C1 segment of cervical spinal cord (tissue), 14 donors: ENCODE measurements at regions not wholly inside any gene's neighbourhood (a gene's known extent, or its start where the extent isn't known, plus 50 kb on each side); places are given as distances from the start of the nearest gene placed in this dataset.

Experiments
- DNase-seq, 14 donors: peaks; one replicate each; lab custom pipeline; 2025; lab: John Stamatoyannopoulos, UW

DNA sequence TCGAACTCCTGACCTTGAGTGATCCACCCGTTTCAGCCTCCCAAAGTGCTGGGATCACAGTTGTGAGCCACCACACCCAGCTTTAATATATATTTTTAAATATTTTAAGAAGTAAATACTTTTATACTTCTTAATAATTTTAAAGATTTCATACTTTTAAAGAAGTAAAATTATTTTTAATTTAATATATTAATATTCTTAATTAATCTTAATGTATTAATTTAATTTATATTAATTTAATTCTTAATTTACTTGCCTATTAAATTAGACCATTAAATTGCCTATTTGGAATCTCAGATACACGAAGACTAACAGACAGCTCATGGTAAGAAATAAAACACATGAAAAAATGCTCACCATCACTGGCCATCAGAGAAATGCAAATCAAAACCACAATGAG is 1087.4 kb downstream of the CDH18 start:
- DNase-seq = no peak

DNA sequence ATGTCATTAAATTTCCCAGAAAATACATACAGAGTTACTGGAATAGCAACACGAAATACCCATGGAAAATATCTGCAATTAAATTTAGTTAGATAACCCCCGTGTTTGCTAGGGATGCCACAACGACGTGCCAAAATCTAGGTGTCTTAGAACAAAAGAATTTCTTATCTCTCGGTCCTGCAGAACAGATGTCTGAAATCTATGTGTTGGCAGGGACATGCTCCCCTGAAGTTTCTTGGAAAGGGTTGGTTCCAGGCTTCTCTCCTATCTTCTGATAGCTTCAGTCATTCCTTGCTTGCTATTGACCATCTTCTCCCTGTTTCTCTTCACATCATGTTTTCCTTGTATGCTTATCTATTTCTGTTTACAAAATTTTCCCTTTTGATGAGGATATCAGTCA is 1067.0 kb downstream of the CDH18 start:
- DNase-seq = peak in 1 of 14 donors; percentile 77

DNA sequence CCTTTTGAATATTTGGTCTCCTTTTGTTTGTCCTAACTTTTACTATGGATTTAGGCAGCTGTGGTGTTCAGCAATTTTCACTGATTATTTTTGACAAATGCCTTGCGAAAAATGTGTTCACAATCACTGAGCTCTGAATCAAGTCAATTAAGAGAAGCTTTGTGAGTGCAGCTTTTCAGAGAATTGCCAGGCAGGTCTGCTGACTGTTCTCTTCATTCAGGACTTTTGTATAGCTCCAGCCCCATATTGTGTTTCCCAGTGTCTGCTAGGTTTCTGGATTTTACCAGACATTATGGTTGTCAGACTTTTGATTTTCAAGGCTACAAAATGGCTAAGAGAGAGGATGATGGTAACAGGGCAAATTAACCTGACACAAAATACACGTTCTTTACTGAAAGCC is 1055.9 kb downstream of the CDH18 start:
- DNase-seq = no peak

DNA sequence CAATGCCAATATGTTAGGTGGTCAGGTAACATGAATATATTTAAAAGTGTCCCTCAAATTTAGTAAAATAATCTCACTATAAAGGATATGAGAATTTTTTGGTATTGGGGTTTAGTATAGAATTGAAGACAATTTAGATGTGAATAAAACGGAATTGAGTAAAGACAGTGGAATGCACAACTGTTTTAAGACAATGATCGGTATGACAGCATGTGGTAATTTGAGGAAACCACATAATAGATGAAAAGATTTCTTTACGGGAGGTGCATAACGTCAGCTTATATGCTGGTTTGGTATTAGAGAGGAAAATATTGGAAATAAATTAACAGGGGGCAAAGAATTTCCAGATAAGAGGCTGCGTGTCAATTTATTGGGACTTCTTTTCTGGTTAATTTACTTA is 1043.2 kb downstream of the CDH18 start:
- DNase-seq = no peak

DNA sequence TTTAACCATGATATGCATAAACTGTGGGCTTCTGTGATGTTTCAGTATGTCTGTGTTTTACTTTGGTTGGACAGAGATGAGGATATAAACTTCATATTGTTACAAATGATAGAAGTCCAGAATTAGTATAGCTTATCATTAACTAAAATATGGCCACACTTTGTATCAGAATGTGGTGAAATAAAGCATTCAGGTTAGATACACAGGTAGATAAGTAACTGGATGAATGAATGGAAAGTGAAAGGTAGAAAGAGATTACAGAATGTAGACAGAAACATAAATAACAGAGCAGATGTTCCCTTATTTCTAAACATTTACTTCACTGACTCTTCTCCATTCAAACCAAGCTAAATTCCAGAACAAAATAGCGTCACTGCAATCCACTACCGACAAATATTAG is 1033.8 kb downstream of the CDH18 start:
- no peak for DNase-seq

DNA sequence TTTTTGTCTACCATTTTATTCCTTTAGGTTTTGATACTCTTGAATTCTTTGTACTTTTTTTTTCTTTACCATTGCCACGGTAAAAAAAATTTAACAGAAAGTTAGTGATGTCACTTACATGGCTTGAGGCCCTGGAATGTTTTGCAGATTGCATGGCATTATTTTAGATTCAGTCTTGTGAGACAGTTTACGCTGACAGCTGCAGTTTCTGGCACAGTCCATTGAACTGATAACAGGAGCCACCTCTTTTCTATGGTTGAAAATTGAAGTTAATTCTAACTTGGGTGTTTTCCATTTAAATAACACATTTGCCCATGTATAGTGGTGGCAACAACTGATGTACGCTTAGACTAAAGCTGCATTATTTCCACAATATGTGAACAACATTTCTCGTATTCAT is 1028.5 kb downstream of the CDH18 start:
- DNase-seq = peak in 1 of 14 donors; percentile 34

DNA sequence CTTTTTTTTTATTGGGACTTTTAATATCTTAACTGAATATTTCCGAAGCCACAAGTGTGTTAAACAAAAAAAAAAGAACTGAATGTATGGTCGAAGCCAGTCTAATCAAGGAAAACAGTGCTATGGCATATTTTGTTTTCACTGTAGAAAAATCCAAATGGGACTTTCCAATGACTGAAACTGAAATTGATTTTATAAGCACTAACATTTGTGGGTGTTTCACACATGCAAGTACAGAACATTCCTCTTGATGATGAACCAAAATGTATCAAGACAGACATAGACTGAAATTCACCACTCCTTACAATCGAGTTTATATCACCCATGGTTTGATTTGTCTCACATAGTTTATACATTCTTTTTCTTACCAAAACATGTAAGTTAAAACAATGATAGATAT is 1026.8 kb downstream of the CDH18 start:
- no peak for DNase-seq

DNA sequence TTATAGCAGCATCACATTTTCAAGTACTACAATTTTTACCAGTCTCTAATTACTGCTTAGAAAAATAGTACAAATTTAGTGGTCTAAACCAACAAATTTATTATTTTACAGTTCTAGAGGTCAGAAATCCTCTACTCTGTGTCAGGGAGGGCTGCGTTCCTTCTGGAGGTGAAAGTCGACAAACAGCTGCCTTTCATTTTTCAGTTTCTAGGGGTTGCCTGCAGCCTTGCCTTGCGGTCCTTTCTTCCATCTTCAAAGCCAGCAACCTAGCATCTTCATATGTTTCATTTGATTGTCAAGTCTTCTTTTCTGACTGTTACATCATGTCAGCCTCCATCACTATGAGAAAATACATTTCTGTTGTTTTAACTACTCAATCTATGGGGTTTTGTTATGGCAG is 1022.1 kb downstream of the CDH18 start:
- no peak for DNase-seq

DNA sequence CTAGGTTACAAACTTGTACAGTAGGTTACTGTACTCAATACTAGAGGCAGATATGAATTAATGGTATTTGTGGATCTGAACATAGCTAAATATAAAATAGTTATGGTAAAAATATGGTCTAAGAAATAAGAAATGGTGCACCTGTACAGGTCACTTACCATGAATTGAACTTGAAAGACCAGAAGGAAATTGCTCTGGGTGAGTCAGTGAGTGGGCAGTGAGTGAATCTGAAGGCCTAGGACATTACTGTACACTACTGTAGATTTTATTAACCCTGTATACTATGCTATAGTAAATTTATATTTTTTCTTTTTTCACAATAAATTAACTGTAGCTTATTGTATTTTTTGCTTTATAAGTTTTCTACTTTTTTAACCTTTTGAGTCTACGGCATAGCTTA is 1020.4 kb downstream of the CDH18 start:
- no peak for DNase-seq

DNA sequence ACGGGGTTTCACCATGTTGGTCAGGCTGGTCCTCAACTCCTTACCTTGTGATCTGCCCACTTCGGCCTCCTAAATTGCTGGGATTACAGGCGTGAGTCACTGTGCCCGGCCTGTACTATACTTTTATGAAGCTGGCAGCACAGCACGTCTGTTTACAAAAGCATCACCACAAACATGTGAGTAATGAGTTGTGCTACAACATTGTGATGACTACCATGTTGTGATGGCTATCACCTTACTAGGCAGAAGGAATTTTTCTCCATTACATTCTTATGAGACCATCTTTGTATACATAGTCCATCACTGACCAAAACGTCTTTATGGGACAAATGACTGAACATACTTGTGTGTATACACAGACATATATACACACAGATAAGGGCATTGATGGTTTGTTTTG is 1019.0 kb downstream of the CDH18 start:
- no peak for DNase-seq

DNA sequence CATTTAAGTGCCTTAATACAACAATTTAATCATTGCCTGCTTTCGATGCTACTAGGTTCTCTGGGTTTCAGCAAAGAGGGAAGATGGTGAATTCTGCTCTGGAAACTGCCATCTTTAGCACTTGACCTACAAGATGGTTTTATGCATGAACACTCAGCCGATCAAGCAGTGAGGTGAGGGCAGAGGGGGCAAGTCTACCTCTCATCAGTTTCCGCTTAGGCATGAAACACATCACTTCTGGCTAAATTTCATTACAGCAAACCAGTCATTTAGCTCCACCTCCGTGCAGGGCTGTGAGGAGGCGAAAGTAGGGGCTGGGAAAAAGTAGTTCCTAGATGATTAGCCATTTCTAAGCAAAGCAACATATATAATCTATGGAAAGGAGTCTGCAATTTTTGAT is 1018.0 kb downstream of the CDH18 start:
- no peak for DNase-seq

DNA sequence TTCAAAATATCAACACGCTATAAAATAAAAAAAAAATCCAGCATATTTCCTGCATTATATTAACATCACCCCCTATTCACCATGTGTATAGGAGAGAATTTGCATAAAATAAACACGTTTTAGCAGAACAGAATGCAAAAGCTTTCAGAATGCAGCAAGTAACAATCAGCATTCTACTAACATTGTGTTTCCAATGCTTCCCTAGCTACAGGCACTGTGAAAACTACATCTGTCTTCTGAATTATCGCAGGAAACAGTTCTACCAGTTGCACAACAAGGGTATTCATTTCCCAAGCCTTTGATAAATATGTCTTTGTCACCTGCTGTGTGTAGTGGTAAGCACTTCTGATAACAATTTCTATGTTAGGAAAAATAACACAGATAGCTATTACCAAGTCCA is 1015.8 kb downstream of the CDH18 start:
- no peak for DNase-seq

DNA sequence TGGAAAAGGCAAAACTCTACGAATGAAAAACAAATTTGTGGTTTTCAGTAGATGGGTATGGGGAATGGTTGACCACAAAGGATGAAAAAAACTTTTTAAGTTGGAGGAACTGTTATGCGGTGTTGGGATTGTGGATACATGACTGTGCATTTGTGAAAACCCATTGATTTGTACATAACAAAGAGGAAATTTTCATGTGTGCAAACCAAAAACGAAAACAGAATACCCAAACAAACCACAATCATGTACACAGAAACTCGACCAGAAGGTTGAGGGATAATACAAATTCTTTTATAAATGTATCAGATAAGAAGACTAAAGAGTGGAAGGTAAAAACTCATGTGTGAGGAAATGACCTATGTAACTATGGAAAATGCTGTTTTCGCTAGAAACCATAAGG is 1012.4 kb downstream of the CDH18 start:
- no peak for DNase-seq

DNA sequence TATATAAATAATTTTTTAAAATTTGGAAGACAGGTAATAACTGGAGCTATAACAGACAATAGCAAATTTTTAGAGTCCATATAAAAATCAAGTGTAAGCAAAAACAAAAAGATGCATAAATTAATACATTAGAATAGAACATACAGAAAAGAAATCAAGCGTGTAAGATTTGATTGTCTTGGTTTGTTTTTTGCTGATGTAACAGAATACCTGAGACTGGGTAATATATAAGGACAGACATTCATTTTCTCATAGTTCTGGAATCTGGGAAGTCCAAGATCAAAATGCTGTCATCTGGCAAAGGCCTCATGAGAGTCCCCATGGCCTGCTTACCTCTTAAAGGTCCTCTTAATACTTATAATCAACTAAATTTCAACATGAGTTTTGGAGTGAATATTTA is 1010.1 kb downstream of the CDH18 start:
- no peak for DNase-seq

DNA sequence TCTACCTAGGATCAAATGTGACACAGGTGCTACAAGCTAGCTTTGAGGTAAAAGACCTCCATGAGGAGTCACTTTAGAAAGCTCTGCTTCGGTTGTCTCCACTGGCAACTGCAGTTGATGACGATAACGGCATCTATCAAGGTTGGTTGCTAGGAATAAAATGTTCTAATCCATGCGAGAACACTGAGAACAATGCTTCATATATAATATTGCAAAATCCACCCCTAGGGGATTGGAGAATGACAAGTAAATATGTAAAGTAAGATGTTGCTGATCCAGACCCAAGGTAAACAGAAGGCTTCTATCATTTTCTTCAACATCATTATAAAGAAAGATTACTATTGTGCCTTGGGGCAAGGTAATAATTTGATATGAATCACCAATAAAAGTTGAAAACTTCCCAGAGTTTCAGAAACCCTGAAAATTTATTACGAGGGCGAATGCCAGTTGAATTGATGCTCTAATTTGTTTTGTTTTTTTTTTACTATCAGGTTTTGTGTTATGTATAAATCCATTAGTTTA is 1003.4 kb downstream of the CDH18 start:
- DNase-seq = no peak

DNA sequence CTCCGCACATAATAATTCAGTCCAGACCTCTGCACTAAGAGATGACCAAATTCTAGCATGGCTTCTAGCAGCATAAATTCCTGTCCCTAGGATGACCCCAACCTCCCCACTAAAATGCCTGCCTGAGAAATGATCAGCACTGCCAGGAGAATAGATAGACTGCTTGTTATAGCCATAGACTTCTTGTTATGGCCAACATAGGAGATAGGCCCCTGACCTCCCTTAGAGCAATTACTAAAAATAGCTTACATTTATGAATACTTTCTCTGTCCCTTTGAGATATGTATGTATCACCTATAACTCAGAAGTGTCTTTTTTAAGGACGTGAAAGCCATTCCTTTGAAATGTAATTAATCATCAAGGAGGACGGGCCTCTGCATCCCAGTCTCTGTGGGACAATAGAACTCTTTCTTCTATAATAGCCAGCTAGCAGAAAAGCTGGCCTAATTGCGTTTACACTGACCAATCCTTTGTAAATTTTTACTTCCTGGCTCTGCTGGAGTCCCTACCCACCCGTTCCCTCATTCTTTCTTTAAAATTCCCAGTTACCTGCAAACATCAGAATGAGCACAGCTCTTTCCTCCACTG is 1002.7 kb downstream of the CDH18 start:
- peak in 1 of 14 donors; percentile 1 for DNase-seq

DNA sequence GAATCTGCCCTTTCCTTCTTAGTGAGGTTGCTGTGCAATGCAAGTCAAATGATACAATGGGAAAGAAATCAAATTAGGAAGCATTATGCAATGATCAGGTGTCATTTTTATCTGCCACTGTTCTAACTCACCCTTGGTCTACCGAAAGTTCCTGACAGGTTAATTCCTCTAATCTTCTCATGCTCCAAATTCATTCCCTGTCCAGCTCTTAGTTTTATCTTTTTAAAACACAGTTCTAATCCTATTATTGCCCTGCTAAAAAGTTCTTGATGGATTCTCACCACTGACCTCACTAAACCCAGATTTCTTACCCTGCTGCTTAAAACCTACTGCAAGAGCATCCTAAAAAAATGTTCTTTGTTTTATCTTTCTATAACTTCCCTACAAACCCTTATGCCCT is 1000.9 kb downstream of the CDH18 start:
- no peak for DNase-seq

DNA sequence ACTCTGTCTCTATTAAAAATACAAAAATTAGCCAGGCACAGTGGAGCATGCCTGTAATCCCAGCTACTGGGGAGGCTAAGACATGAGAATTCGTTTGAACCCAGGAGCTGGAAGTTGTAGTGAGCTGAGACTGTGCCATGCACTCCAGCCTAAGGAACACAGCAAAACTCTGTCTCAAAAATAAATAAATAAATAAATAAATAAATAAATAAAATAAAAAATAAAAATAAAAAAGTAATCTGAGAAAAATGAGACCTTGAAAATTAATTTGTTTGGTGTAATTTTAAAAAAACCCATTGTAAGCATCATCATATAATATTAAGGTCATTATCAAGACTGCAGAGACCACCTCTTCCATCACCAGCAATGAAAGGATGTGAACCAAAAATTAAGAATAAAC is 997.1 kb downstream of the CDH18 start:
- DNase-seq = no peak

DNA sequence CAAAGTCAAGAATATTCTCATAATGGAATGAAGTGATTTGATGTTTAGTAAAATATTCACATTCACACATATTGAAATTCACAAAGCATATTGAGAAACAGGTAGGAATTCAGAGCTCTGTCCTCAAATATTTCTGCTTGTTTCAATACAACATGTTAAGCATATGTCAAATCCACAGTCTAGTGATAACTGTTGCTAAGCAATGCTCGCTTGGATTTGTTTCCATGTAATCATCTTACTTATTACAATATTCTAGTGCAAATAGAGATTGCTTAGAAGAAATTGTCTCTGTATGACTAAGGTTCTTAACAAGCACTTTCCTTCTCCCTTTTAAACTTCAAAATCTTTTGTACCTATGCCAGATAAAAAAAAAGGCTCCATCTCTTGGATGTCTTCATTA is 995.7 kb downstream of the CDH18 start:
- no peak for DNase-seq

DNA sequence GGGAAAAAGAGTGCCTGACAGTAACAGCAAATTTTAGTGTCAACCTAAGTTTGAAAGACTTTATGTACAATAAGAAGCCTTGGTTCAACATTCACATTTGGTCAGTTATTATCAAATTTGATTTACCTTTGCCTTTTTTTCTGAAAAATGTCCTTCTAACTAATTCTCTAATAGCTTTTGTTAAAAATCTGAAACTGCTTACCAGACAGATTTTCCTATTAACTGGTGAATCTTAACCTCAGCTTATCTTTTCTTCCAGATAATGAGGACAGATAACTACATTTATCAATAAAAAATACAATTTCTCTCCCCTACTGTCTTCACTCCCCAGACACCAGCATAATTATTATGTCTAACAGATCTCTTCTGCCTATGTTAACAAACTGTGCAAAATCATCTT is 988.5 kb downstream of the CDH18 start:
- no peak for DNase-seq

DNA sequence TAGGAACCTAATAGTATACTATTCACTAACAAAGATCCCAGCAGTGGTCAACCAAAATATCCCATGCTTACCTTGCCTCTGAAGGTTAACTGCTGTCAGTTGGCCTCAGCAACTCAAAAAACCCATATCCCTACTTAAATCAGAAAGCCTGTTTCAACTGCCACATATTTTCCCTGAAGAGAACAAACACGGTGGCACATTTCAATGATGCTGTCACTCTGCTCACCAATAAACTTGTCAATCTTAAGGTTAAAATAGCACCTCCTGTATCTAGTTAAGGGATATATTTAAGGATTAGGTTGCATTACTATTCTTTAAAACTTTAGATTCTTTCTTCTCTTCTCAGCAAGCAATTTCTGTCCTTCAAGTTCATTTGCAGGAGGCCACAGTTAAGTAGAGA is 986.9 kb downstream of the CDH18 start:
- DNase-seq = no peak

DNA sequence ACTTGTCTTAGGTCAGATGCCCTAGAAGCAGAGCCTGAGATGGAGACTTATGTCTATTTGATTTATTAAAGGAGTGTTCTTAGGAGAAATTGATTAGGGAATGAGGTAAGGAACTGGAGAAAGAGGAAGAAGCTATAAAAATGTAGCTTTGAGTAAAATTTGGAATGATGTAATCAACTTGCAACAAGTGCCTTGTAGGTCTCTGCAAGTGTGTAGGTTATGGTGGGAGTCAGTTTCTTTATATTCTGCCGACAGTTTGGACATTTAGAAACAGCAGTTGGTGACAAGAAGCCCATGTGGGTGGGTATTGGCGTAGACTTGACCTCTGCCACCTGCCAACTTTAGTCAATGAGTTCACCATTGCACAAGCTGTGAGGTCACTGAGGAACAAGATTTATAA is 986.5 kb downstream of the CDH18 start:
- no peak for DNase-seq

DNA sequence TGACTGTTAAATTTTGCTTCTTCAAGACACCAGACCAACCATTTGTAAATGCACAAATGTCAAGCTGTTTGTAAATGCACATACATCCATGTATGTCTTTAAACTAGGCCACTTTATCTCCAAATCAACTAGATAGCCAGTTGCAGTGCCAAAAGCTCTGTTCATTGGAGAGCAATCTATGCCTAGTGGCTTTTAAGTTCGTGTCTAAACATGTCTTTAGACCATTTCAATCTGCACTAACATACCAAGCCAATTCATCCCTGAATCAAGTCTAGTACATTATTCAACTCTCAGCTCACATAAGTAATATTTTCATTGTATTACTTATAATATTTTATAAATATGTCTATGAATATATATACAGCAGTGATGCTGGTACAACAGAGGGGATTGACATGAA is 985.9 kb downstream of the CDH18 start:
- DNase-seq = no peak

DNA sequence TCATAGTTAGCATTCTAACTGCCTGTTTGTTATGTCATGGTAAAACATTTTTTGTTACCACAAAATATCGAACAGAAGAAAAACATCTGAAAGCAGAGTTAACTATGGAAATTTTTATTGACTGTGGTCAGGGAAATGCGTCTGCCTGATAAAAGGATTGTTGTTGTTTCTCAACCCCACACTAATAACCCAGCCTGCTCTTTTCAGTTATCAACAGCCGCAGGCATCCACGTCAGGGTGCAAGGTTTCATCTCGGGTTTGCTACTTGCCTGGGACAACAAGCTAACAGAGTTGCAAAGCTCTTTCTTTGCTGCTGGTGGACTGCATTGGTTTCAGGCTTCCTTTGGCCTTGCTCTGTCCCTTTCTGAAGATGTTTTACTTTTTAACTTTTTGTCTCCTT is 969.2 kb downstream of the CDH18 start:
- DNase-seq = no peak
